ENCODE measurements at regions not wholly inside any gene's neighbourhood (a gene's known extent, or its start where the extent isn't known, plus 50 kb on each side); places are given as distances from the start of the nearest gene placed in this dataset.

DNA sequence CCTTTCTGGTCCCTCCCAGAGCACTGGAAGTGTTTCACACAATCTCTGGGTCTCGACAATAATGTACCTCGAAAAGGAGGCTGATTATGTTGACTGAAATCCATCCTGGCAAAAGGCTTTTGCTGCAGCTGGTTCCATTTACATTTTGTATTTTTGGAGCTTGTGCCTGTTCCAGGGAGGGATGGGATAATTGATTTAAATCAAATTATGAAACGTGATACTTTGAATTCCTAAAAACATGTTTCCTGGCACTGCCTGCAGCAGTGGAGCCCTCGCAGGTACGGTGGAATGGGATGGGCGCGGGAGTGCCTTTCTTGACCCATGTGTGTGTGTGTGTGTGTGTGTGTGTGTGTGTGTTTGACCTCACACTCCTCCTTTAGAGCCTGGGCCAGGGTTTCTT is 455.5 kb upstream of the MEIS1 start:
- TF ChIP-seq, protein P1, sequence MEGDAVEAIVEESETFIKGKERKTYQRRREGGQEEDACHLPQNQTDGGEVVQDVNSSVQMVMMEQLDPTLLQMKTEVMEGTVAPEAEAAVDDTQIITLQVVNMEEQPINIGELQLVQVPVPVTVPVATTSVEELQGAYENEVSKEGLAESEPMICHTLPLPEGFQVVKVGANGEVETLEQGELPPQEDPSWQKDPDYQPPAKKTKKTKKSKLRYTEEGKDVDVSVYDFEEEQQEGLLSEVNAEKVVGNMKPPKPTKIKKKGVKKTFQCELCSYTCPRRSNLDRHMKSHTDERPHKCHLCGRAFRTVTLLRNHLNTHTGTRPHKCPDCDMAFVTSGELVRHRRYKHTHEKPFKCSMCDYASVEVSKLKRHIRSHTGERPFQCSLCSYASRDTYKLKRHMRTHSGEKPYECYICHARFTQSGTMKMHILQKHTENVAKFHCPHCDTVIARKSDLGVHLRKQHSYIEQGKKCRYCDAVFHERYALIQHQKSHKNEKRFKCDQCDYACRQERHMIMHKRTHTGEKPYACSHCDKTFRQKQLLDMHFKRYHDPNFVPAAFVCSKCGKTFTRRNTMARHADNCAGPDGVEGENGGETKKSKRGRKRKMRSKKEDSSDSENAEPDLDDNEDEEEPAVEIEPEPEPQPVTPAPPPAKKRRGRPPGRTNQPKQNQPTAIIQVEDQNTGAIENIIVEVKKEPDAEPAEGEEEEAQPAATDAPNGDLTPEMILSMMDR (IDR thresholded peaks at IDR 0.05 in 4 of 5, conservative IDR thresholded peaks at IDR 0.05 in 1 of 5), result no peak
- TF ChIP-seq POLR2A (IDR thresholded peaks at IDR 0.05), result no peak
